Caki2 (cell line): ENCODE measurements at regions not wholly inside any gene's neighbourhood (a gene's known extent, or its start where the extent isn't known, plus 50 kb on each side); places are given as distances from the start of the nearest gene placed in this dataset.

ENCODE experiments used
- DNase-seq: peaks from one replicate; pipeline ENCODE4 v3.0.0-alpha.2; 2015; ENCODE audit warnings: low read depth
- in situ Hi-C: cut with HindIII; loops from 2 replicates; pipeline ENCODE4 v1.10.0; 2016; ENCODE audit warnings: low sequenced_read_pairs, low pct_unique_long_range_greater_than_20kb, mixed read lengths

DNA sequence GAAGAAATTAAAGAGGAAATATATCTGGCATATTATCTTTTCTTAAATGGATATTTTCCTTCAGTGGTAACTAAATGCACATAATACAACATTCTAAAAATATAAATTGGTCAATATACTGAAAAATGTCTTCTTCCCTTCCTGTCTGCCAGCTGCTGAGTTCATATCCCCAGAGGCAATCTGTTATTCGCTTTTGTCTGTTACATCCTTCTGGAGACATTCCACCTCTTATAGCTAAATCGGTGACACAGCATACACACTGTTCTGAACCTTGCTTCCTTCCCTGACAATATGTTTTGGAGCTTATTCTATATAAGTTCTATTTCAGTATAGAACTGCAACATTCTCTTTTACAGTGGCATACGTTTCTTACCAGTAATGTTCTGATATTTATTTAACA is 147.8 kb downstream of the TENT4A start:
- in situ Hi-C loops, result no loop called here
- DNase-seq, result no peak

DNA sequence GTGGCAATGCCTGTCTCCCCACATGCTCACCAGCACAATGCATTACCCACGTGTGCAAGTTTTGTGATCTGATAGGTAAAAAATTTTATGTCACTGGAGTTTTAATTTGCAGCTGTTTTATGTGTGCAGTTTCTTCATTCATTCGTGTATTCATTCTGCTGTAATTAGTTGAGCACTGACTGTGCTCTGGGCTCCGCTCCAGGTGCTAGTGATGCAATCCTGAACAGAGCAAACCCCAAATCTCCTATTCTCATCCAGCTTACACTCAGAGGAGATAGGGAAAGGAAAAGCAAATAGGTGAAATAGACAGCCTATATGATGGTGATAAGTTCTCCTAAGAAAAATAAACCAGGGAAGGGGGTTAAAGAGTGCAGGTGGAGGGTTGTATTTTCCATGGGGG is 148.4 kb downstream of the TENT4A start:
- DNase-seq, result no peak
- in situ Hi-C loops, result no loop called here

DNA sequence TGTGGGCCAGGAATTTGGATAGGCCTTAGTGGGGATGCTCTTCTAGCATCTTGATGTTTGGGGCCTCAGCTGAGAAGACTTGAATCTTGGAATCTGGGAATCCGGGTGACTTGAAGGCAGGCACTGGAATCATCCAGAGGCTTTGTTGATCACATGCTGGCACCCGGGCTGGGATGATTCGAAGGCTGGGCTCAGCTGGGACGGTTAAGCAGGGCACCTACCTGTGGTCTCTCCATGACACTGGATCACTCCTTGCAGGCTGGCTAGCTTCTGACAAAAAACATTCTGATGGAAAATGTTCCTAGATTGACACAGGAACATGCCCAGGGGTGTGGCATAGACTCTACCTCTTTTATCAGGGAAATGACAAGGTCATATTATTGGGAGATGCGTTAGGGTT is 149.1 kb downstream of the TENT4A start:
- no peak for DNase-seq
- in situ Hi-C loops, result no loop called here

DNA sequence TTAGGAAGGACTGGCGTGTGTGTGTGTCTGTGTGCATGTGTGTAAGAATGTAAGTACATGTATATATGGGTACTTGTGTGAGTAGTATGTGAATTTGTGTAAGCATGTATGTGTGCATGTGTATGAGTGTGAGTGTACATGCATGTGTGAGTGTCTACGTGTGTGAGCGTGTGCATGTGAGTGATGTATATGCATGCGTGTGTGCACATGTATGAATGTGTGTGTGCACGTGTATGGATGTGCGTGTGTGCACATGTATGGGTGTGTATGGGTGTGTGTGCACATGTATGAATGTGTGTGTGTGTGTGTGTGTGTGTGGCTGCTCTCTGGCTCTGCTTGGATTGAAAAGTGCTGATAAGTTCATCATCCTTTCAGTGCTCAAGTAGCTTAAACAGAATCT is 154.5 kb downstream of the TENT4A start:
- DNase-seq, result no peak
- in situ Hi-C loops, result no loop called here

DNA sequence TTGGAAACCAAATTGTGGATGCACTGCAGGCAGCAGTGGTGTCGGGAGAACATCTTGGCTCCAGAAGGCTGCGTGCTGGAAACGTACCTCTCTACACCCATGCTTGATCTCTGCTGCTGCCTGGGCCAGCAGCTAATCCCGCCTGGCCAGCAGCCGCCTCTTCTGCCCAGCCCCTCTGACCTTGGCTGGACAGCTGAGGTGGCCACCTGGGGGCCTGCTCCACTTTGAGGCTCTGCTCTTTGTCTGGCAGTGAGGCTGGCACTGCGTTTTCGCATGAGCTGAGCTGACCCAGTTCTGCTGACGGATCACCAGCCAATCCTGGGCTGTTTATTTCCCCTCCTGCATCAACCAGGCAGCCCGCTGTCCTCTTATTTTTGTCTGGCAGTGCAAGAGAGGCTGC is 154.9 kb downstream of the TENT4A start:
- DNase-seq, result no peak
- in situ Hi-C loops, result no loop called here

DNA sequence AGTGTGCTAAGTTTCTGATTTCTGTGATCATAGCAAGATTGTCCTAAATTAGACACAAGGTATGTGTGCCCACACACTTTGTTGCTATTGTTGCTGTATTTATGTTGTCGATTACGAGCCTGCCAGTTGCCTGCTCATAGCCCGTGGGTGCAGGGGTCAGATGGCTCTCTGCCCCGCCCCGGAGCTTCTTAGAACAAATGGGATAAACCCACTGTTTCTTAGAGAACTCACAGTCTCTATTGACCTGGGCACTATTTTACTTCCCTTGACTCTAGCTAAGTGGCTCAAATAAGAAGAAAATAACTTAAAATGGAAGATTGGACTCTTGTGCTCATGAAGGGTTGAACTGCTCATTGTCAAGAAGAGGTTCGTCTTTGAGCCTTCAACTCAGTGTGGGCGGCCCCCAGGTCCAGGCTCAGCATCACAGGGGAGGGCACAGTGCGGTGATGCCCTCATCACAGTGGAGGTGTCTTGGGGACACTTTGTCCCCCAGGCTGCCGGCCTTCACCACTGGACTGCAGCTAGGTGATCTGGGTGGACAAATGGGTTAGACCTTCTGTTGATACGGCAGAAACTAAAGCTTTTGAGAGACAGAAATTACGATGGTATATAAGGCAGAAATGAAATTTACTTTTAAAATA is 155.5 kb downstream of the TENT4A start:
- in situ Hi-C loops, result no loop called here
- no peak for DNase-seq

DNA sequence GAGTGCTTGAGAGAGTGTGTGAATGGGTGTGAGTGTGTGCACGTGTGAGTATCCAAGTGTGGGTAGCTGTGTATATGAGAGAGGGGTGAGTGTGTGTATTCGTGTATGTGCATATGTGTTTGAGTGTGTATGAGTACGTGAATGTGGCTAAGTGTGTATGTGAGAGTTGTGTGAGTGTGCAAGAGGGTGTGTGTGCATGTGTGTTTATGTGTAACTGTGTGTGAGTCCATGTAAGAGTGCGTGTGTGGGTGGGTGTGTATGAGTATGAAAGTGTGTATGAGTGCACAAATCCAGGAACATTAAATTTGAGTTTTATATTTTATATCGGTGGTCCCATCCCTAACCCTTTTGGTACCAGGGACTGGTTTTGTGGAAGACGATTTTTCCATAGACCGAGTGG is 156.4 kb downstream of the TENT4A start:
- in situ Hi-C loops, result no loop called here
- DNase-seq, result no peak

DNA sequence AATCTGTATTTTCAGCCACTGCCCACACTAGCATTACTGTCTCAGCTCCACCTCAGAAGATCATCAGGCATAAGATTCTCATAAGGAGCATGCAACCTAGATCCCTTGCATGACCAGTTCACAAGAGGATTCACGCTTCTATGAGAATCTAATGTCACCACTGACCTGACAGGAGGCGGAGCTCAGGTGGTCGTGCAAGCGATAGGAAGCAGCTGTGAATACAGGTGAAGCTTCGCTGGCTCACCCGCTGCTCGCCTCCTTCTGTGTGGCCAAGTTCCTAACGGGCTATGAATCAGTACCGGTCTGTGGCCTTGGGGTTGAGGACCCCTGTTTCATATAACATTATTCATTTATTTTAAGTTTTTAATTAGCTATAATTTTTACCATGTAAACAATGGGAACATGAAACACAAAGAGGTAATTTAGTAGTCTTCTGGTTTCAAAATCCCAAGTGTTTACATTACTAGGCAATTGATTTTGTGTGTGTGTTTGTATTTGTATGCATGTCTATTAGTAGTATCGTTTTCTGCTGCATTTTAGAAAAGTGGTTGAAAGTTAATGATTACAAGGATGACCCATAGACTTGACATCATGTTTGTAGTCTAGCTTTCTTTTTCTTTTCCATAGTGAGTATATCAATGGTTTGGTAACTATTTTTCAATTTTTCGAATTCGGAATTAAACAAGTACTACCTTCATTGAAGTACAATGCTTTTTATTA is 159.4 kb downstream of the TENT4A start:
- no peak for DNase-seq
- in situ Hi-C loops, result no loop called here

DNA sequence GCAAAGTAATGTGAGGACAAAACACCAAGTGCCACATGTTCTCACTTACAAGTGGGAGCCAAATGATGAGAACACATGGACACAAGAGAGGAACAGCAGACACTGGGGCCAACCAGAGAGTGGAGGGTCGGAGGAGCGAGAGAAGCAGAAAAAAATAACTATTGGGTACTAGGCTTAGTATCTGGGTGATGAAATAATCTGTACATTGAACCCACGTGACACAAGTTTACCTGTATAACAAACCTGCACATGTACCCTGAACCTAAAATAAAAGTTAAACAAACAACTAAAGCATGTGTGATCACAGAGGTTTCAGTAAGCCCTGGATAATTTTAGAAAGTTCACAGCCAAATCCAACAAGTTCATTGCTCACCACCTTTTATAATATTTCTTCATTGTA is 160.1 kb downstream of the TENT4A start:
- in situ Hi-C loops, result no loop called here
- no peak for DNase-seq

DNA sequence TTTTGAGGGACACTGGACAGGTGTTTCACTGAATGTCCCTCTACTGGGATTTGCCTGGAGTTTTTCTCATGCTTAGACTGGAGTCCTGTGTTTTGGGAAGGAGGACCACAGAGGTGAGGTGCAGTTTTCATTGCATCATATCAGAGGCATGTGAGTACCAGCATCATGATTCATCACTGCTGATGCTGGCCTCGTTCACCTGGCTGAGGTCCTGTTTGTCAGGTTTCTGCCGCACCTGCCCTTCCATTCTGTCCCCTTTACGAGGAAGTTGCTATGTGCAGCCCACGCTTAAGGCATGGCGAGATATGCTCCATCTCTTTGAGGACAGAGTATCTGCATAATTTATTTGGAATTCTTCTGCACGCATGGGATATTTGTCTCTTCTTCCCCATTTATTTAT is 162.1 kb downstream of the TENT4A start:
- DNase-seq, result no peak
- in situ Hi-C loops, result no loop called here

DNA sequence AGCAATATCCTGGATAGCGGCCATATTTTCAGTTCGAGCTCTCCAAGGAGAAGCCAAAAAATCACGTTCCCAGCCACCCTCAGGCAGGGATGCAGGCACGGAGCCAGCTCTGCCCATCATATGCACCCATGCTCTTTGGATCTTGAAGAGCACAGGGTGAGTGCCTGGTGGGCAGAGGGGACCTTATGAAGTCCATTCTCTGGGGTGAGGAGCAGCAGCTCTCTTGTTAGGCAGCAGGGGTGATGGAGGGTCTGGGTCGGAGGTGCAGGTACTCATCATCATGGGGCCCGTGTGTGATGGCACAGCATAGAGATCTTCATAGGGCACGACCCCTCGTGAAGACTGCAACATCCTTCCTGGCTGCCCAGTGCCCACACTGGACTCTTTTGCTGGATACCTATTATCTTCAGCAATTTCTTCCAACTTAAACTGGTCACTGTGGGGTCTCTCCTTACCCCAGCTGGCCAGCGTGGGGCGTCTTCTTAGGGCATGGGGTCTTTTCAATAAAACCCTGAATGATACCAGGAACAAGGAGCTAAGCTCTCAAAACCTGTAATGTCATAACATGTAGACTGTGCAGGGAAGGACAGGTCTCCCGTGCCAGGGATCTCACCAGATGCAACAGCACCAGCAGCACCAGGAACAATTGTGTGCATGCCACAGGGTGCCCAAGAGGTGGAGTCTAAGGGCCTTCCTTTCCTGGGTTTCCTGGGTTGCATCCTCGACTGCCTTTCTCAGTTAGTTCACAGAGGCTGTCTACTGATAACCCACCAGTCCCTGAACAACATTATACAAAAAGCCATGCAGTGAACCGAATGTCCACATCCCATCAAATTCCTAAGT is 165.0 kb downstream of the TENT4A start:
- in situ Hi-C loops, result no loop called here
- no peak for DNase-seq

DNA sequence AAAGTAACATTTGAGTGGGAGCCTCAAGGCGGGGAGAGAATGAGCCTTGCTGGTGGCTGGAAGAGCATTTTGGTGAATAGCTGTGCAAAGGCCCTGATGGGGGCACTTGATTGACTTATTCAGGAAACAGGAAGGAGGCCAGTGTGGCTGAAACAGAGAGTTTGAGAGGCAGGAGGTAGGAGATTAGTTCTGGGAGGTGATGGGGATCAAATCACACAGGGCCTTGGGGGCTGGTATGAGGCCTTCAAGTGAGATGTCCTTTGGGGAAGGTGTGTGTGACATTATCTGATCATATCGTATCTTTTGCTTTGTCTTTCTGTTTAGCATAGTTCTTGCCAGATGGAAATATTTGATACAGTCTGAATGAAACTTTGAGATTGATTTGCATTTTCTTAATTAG is 172.3 kb downstream of the TENT4A start:
- in situ Hi-C loops, result no loop called here
- no peak for DNase-seq

DNA sequence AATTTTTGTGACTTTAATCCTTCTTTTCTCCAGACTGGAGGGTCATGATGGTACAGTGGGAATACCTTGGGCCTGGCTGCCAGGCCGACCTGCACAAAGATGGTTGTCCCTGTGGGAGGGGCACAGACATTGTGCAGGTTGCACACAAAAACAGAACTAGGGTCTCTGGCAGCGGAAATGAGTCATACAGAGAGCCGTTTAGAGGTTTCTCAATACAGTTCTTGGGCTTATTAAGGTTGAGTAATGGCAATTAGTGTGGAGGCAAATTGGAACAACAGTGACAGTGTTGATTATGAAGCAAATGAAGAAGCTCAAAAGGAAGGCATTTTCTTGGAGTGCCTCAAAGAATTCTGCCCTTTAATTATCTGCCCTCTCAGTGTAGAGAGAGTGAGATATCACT is 173.6 kb downstream of the TENT4A start:
- DNase-seq, result no peak
- in situ Hi-C loops, result no loop called here

DNA sequence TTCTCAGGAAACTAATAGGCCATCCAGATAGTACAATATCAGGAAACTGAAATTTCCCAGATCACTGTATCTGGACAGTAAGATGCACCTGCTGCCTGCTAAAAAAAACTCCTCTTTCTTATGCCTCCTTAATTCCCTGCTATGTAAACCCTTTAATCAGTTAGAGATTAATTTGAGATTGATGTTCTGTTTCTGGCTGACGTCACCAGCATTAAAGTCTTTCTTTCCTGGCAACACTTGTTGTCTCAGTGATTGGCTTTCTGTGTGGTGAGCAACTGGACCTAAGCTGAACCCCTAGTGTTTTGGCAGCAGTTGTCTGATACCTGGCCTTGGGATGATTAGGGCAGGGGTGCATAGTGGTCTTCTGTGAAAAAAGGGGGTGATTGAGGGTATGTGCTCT is 175.8 kb downstream of the TENT4A start:
- no peak for DNase-seq
- in situ Hi-C loops, result no loop called here

DNA sequence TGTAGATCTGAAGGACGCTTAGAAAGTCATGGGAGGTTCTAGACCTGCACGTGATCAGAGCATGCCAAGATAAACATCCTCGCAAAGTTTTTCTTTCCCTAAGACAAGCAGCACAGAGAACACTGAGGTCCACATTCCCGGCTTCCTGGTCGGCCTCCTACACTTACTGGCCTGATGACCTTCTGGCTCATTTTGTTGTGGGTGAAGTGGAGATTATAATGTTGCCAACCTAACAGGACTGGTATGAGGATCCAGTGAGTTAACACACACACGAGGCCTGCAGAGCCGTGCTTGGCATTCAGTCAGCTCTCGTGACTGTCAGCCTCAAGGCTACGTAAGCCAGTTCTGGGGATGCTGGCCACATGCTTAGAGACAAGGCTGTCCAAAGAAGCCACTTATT is 186.0 kb downstream of the TENT4A start:
- no peak for DNase-seq
- in situ Hi-C loops, result no loop called here

DNA sequence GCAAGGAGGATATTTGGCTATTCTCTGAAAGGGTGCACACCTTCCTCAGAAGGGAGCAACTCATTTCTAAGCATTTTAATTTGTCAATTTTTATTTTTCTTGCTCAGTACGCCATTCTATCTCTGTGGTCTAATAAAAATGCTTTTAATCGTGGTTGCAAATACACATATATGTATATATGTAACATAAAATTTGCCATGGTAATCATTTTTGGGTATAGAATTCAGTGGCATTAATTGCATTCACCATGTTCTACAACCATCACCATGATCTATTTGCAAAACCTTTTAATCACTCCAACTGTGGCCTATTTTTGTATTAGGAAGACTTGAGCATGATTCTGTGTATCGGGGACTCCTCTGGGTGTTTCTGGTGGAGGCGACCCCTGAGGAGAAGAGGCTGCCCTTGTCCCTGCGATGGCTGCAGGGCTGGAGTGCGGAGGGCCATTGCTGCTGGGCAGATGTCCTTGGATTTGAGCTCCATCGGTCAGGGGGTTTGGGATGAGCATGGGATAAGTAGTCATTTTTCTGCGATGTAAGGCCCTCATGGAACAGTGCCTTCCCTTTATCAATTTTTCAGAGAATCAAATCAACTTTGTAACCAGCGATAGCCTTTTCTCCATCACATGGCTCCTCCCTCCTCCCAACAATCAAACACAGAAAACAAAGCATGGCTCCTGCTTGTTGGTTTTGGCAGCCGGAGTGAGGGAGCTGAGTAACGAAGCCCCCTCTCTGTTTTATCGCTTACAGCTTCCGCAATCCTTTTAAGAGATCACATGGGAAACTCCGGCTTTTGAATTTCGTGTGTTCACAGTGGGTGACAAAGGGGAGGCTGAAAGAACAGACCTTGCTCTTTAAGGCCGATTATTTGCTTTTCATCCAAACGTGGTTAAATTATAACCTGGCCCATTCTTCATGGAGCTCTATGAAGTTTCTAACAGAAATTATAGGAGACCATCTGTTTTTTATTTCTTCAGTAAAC is 187.3 kb downstream of the TENT4A start:
- in situ Hi-C loops, result no loop called here
- DNase-seq, result no peak

DNA sequence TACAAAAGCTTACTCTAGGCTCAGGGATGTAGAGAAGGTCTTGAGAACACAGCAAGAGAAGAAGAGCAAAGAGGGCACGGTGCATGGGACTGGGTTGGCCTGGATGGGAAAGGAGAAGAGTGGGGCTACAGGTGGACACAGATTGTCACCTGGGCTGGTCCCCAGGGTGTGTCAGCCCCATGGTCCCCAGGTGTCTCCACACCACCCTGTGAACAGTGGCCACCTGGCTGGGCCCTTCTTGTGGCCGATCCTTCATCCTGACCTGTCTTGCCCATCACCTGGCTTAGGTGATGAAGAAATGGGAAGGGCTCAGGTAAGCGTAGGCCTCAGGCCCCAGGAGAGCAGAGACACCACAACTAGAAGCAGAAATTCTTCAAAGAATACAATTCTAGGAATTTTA is 188.9 kb downstream of the TENT4A start:
- in situ Hi-C loops, result no loop called here
- no peak for DNase-seq

DNA sequence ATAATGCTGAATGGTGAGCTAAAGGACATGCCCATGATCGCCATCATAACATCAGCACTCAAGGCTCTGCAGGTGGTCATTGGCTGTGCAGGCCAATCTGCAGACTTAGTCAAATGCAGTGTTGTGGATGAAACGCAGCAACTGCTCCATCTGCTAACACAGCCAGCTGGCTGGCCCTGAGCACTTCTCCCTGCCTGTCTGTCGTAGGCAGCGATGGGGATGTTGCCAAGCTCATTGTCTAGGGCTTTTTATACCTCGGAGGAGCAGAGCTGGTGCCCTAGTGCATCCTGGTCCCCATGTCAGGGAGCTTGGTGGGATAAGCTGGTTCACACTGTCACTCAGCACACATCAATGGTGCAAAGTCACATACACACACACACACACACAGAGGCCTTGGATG is 189.4 kb downstream of the TENT4A start:
- DNase-seq, result no peak
- in situ Hi-C loops, result no loop called here
